SK-MEL-5 (cell line): ENCODE measurements at regions not wholly inside any gene's neighbourhood (a gene's known extent, or its start where the extent isn't known, plus 50 kb on each side); places are given as distances from the start of the nearest gene placed in this dataset.
"Not testable (repeated sequence)": the region's sequence is repeated elsewhere in the genome, so short reads cannot be mapped to it uniquely, and the experiment has no call there.

Experiments used
- DNase-seq: peaks from one replicate; pipeline ENCODE4 v3.0.0-alpha.2; 2016; ENCODE audit warnings: low read depth, low spot score
- in situ Hi-C: cut with HindIII; loops from 2 replicates; pipeline ENCODE4 v1.10.0; 2016; ENCODE audit warnings: low sequenced_read_pairs, high pct_unique_total_duplicates, low pct_unique_long_range_greater_than_20kb
- small RNA-seq, 2 experiments: library from RNA; depleted of rRNA; stranded (forward); fragments of <200 nt; gene quantifications; one replicate each; pipeline ENCODE3, GENCODE V24; 2014

DNA sequence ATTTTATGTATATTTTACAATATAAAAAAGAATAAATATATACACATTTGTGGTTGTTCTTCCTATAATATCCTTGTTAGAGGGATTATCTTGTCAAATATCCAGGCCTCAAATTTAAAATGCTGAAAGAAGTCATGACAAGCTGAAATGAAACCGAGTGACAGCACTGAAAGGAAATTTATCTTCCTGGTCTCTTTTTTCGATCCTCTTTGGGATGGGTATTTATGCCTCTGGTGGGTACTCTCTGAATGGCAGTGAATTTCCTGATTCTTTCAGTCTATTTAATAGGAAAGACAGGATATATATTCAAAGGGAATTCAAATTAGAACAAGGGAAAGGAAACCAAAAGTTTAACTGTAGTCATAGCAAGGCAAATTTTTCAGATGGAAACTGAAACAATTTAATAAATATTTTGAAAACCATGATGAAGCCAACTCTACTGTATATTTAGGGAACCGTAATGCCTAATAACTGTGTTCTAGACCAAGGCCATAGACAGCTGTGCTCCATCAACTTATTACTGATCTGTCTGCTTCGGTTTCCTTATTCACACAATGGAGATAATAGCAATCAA, 97.9 kb downstream of the DLEU7 start:
- in situ Hi-C loops: no loop called here
- DNase-seq: peak; percentile 23

DNA sequence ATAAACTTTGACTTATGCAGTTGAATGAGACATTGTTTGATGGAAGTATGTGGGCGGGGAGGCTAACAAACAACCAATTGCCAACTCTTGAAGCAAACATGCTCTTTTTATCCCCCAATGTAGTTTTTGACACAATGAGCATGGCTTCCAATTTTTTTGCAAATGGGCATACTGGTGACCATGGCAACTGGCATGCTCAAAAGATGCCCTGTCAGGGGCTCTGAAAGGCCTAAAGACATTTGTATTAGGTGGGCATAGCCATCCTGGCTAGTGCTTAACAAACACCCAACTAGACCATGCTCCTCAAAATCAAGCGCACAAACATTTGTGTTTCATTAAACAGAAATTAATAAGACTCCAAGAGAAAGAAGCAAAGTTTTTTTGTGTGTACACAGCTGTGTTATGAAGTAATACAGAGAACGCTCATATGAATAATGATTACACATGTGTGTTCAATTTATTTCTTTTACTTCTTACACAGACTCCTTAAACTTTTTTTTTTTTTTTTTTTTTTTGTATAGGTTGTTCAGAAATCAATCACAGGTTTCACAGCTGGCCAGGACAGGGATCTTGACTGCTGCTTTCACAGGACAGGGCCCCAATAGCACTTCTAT, 95.6 kb downstream of the DLEU7 start:
- no peak for DNase-seq
- in situ Hi-C loops: no loop called here

DNA sequence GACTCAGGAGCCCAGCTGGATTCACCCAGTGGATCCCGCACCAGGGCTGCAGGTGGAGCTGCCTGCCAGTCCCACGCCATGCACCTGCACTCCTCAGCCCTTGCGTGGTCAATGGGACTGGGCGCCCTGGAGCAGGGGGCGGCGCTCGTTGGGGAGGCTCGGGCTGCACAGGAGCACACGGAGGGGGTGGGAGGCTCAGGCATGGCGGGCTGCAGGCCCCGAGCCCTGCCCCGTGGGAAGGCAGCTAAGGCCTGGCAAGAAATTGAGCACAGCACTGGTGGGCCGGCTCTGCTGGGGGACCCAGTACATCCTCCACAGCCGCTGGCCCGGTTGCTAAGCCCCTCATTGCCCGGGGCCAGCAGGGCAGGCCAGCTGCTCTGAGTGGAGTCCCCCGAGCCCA, 90.3 kb downstream of the DLEU7 start:
- DNase-seq, in situ Hi-C loops: not testable (repeated sequence)

DNA sequence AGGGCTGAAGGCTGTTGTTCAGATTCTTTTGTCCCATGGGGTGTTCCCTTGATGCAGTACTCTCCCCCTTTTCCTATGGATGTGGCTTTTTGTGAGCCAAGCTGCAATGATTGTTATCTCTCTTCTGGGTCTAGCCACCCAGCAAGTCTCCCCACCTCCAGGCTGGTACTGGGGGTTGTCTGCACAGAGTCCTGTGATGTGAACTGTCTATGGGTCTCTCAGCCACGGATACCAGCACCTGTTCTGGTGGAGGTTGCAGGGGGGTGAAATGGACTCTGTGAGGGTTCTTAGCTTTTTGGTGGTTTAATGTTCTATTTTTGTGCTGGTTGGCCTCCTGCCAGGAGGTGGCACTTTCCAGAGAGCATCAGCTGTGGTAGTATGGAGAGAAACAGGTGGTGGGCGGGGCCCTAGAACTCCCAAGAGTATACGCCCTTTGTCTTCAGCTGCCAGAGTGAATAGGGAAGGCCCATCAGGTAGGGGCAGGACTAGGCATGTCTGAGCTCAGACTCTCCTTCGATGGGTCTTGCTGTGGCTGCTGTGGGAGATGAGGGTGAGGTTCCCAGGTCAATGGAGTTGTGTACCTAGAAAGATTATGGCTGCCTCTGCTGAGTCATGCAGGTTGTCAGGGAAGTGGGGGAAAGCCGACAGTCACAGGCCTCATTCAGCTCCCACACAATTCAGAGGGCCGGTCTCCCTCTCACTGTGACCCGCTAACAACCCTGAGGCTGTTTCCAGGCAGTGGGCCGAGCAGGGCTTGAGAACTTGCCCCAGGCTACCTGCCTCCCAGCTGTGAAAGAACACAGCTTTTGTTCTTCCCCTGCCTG, 87.4 kb downstream of the DLEU7 start:
- in situ Hi-C loops, DNase-seq: not testable (repeated sequence)

DNA sequence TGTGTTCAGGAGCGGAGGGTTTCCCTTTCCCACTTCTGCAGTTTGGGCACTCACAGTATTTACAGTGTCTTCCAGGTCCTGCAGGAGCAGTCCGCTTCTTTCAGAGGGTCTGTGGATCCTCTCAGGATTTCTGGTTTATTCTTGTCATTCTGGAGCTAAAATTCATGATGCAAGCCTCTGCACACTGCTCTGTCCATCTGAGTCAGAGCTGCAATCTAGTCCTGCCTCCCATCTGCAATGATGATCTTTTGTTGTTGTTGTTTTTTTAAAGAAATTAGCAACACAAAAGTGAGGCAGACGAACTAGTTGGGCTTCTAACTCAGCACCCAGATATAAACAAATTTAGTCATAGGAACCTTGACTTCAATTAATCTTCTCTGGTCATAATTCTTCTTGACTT, 86.5 kb downstream of the DLEU7 start:
- in situ Hi-C loops: no loop called here
- no peak for DNase-seq

DNA sequence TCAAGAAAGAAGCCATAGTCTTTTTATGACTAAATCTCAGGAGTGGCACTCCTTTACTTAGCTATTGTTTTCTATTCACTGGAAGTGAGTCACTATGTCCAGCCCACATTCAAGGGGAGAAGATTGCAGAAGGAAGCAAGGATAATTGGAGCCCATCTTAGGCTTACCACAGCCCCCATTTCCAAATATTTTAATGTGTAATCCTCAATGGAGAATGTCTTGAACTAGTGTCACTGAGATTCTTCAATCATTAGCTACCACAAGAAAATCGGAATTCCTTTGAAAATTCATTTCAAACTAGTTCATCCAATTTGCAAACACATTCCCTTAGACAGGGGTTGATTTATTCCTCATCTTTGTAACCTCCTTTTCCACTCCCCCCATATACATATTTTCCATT, 84.7 kb downstream of the DLEU7 start:
- in situ Hi-C loops: no loop called here
- DNase-seq: no peak

DNA sequence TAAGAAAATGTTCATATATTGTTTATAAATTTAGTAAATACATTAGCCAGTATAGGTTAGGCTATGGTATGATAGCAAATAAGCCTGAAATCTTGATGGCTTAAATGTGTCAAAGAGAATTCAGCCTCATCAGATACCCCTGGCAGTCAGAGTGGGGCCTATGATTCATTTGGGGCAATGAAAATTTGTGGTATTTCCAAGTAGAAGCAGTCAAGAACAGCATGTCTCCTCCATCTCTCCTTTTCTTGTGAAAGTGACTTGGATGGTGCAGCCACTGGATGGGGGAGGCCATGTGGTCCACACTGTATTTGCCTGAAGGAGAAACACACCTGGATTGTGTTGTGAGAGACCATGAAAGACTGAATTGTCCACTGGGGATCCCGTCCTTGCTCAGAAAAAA, 82.7 kb downstream of the DLEU7 start:
- in situ Hi-C loops: no loop called here
- no peak for DNase-seq

DNA sequence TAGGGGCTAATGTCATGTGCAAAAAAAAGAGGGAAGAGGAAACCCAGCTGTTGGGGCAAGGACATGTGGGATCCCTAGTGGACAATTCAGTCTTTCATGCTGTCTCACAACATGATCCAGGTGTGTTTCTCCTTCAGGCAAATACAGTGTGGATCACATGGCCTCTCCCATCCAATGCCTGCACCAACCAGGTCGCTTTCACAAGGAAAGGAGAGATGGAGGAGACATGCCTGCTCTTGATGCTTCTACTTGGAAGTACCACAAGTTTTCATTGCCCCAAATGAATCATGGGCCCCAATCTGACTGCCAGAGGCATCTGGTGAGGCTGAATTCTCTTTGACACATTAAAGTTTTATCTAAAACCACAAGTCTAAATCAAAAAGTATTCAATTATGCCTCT, 82.1 kb downstream of the DLEU7 start:
- in situ Hi-C loops: no loop called here

DNA sequence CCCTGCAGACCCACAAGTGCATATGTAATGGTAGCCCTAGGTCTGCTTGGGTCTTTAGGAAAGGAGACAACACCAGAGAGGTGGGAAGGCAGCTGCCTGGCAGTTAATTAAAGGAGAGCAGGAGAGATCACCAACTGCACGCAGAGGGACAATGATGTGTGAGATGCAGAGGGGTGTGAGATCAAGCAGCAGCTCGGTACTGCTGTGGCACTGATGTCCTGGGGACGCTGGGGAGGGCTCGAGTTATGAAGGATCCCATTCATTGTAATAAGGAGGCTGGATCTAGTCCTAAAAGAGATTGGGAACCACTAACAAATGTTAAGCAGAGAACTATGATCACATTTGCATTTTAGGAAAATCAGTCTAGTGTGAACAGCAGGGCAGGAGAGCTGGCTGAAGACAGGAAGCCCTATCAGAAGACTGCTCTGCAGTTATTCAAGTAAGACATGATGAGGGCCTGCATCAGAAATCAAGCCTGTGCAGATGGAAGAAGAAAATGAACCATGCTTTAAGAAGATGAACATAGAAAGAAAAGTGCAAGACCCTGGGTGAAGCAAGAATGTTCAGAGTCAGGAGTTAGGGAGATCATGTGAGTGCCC, 80.4 kb downstream of the DLEU7 start:
- in situ Hi-C loops: no loop called here
- DNase-seq: no peak

More for the DNA sequence above, 82.1 kb downstream of the DLEU7 start:
- no peak for DNase-seq

DNA sequence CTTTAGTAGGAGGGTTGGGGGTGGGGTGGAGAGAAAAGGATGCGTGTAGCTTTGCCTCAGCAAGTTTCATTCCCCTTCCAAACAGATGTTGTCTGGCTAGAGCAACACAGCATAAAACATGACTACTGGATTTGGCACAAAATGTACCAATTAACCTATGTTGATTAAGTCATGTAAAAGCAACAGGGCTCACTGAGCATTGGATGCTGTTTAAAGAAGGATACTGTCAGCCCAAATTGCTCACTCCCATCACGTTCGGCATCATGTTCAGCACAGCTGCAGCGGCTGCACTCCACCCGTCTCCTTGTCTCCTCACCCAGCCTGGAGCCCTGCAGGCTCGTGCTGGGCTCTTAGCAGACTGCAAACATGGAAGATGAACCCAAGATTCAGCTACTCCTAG, 77.5 kb downstream of the DLEU7 start:
- no peak for DNase-seq
- in situ Hi-C loops: no loop called here

DNA sequence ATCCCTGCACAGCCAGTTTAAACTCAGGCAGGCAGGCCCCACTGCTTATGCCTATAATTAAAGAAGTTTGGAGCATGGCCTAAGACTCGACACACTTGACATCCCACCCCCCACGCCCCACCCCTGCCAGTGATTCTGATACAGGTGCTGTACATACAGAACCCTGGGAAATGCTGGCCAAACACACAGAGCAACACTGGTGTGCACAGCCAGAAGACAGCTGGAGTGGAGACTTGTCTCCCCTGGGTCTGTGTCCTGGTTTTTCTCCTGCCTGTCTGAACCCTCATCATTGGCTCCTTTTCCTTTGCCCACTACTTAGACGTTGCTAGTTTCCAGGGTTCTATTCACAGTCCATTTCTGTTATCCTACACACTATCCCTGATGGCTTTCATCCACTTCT, 76.8 kb downstream of the DLEU7 start:
- in situ Hi-C loops: no loop called here
- no peak for DNase-seq

DNA sequence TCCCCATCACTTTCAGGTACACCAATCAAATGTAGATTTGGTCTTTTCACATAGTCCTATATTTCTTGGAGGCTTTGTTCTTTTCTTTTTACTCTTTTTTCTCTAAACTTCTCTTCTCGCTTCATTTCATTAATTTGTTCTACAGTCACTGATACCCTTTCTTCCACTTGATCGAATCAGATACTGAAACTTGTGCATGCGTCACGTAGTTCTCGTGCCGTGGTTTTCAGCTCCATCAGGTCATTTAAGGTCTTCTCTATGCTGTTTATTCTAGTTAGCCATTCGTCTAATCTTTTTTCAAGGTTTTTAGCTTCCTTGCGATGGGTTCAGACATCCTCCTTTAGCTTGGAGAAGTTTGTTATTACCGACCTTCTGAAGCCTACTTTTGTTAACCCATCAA, 70.6 kb downstream of the DLEU7 start:
- in situ Hi-C loops: not testable (repeated sequence)

More for the DNA sequence above, 70.6 kb downstream of the DLEU7 start:
- not testable (repeated sequence) for DNase-seq

Small RNA genes in the stretch of these regions (small RNA-seq; reads per million reads assigned to genes)
- gene RF02109: 0 reads per million in 2 experiments
- gene RF02110: 0 reads per million in 2 experiments
